ENCODE measurements at regions not wholly inside any gene's neighbourhood (a gene's known extent, or its start where the extent isn't known, plus 50 kb on each side); places are given as distances from the start of the nearest gene placed in this dataset.

DNA sequence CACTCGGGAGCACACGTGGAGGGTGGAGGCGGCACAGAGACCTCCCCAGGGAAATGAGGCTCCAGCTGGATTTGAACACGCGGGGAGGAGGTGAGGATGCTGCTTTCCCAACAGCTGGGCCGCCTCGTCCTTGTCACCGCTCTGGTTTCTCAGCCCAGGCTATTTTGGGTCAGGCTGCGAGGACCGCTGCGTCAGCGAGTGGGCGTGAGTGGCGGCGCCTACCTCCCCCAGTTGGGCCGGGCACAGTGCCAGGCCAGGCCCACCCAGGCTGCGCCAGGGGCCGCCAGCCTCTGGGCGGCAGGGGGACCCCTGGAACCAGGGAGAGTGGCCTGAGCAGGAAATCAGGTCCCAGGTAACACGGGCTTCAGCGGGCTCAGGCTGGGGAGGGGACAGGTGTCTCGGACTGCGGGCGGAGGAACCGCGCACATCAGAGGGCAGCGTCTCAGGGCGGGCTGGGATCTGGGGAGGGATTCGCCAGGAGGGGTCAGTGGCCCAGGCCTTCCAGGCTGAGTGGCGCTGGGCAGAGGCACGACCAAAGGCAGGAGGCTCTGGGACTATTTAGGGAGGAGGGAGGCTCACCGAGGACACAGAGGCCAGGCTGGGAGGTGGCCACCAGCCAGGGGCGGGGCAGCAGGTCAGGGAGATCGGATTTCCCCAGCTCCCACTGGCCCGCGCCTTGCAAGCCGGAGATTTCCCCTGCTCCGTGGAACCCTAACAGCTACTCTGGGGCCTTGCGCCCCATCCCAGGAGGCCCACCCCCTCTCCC lies 125.2 kb upstream of the RET start:
- TF ChIP-seq, protein P1, sequence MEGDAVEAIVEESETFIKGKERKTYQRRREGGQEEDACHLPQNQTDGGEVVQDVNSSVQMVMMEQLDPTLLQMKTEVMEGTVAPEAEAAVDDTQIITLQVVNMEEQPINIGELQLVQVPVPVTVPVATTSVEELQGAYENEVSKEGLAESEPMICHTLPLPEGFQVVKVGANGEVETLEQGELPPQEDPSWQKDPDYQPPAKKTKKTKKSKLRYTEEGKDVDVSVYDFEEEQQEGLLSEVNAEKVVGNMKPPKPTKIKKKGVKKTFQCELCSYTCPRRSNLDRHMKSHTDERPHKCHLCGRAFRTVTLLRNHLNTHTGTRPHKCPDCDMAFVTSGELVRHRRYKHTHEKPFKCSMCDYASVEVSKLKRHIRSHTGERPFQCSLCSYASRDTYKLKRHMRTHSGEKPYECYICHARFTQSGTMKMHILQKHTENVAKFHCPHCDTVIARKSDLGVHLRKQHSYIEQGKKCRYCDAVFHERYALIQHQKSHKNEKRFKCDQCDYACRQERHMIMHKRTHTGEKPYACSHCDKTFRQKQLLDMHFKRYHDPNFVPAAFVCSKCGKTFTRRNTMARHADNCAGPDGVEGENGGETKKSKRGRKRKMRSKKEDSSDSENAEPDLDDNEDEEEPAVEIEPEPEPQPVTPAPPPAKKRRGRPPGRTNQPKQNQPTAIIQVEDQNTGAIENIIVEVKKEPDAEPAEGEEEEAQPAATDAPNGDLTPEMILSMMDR (conservative IDR thresholded peaks at IDR 0.05; ENCODE audit: low read depth, low read length), result no peak
- no peak for TF ChIP-seq EZH2 (IDR thresholded peaks at IDR 0.05; ENCODE audit: borderline replicate concordance, low read depth, low read length, poor library complexity, severe bottlenecking)
- DNase-seq (ENCODE audit: low spot score), result no peak
- BruUV-seq (replicated peaks), result no TSS peak
- intact Hi-C loops (cut with micrococcal nuclease; ENCODE audit: unreplicated experiment), result no loop called here
- Histone ChIP-seq H3K36me3 (ENCODE audit: insufficient read depth, low read length, poor library complexity, severe bottlenecking) (no peaks in the 10 kb centered on the region), H3K27ac (ENCODE audit: low read depth, low read length, poor library complexity, severe bottlenecking) (no peak overlapping the region), H3K4me3 (ENCODE audit: low read depth, low read length, poor library complexity, severe bottlenecking) (no peak overlapping the region), H3K4me1 (ENCODE audit: insufficient read depth, low read length, poor library complexity, severe bottlenecking) (peaks cover 4% of the 10 kb centered on the region), H3K27me3 (replicated peaks; ENCODE audit: insufficient read depth, low read depth, low read length, poor library complexity) (no peaks in the 10 kb centered on the region), H3K9me3 (ENCODE audit: low read depth, low read length, poor library complexity, severe bottlenecking) (no peaks in the 10 kb centered on the region)
- CTCF ChIA-PET, result no interaction called here
- POLR2A ChIA-PET (ENCODE audit: low non-redundant PET), result no interaction called here

DNA sequence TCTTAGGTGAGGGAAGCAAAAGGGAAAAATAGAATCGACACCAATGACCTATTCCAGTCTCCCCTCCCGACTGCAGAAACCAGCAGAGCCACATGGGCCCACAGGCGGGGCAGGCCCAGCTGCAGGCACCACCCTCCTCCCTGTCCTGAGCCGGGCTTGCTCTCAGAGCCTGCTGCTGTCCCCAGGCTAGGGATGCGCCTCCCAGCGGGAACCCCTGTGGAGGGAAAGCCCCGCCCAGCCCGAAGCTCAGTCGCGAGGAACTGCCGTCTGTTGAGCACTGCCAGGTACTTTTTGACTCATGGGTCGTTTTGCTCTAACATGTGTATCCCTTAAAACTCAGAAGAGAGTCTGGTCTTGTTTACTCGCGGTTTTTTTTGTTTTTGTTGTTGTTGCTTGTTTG lies 124.5 kb upstream of the RET start:
- TF ChIP-seq, protein P1 (conservative IDR thresholded peaks at IDR 0.05; ENCODE audit: low read depth, low read length), result no peak
- no peak for TF ChIP-seq EZH2 (IDR thresholded peaks at IDR 0.05; ENCODE audit: borderline replicate concordance, low read depth, low read length, poor library complexity, severe bottlenecking)
- intact Hi-C loops (cut with micrococcal nuclease; ENCODE audit: unreplicated experiment), result no loop called here
- Histone ChIP-seq H3K27ac (ENCODE audit: low read depth, low read length, poor library complexity, severe bottlenecking) (no peak overlapping the region), H3K4me1 (ENCODE audit: insufficient read depth, low read length, poor library complexity, severe bottlenecking) (peaks cover 4% of the 10 kb centered on the region), H3K27me3 (replicated peaks; ENCODE audit: insufficient read depth, low read depth, low read length, poor library complexity) (no peaks in the 10 kb centered on the region), H3K9me3 (ENCODE audit: low read depth, low read length, poor library complexity, severe bottlenecking) (no peaks in the 10 kb centered on the region), H3K36me3 (ENCODE audit: insufficient read depth, low read length, poor library complexity, severe bottlenecking) (no peaks in the 10 kb centered on the region), H3K4me3 (ENCODE audit: low read depth, low read length, poor library complexity, severe bottlenecking) (no peak overlapping the region)
- CTCF ChIA-PET, result no interaction called here
- peak; percentile 32 for DNase-seq (ENCODE audit: low spot score)
- POLR2A ChIA-PET (ENCODE audit: low non-redundant PET), result no interaction called here
- no TSS peak for BruUV-seq (replicated peaks)

DNA sequence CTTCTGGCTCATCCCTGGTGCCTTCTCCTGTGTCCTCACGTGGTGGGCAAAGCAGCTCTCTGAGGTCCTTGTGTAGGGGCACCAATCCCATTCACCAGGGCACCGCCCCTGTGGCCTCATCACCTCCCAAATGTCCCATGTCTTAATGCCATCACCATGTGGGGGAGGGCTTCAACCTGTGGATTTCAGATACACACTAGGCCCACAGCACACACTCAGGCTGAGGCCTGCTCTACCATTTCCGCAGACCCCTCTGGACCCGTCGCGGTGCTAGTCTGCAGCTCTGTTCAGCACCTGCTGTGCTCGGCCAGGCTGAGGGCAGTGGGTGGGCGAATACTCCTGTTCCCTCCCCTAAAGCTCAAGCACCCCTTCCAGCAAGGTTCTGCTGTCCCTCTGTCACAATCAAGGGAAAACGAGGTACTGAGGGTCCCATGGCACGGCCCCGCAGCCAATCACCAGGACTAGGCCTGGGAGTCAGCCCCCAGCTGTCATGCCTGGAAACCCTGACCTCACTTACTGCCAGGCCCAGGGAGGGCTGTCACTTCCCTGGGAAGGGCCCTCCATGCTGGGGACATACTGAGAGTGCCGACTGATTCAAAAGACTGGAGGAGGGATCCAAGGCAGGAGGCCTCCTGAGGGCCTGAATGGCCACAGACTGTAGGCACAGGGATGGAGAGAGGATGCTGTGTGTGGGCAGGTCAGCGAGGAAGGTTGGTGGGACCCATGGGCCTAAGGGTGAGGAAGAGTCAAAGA lies 123.8 kb upstream of the RET start:
- Histone ChIP-seq H3K4me3 (ENCODE audit: low read depth, low read length, poor library complexity, severe bottlenecking) (no peak overlapping the region), H3K27ac (ENCODE audit: low read depth, low read length, poor library complexity, severe bottlenecking) (no peak overlapping the region), H3K9me3 (ENCODE audit: low read depth, low read length, poor library complexity, severe bottlenecking) (no peaks in the 10 kb centered on the region), H3K27me3 (replicated peaks; ENCODE audit: insufficient read depth, low read depth, low read length, poor library complexity) (no peaks in the 10 kb centered on the region), H3K36me3 (ENCODE audit: insufficient read depth, low read length, poor library complexity, severe bottlenecking) (no peaks in the 10 kb centered on the region), H3K4me1 (ENCODE audit: insufficient read depth, low read length, poor library complexity, severe bottlenecking) (peaks cover 4% of the 10 kb centered on the region)
- no peak for DNase-seq (ENCODE audit: low spot score)
- no TSS peak for BruUV-seq (replicated peaks)
- POLR2A ChIA-PET (ENCODE audit: low non-redundant PET), result no interaction called here
- CTCF ChIA-PET, result no interaction called here
- intact Hi-C loops (cut with micrococcal nuclease; ENCODE audit: unreplicated experiment), result no loop called here
- no peak for TF ChIP-seq EZH2 (IDR thresholded peaks at IDR 0.05; ENCODE audit: borderline replicate concordance, low read depth, low read length, poor library complexity, severe bottlenecking)
- TF ChIP-seq, protein P1 (conservative IDR thresholded peaks at IDR 0.05; ENCODE audit: low read depth, low read length), result no peak

All from A673 (cell line).